ENCODE measurements at regions not wholly inside any gene's neighbourhood (a gene's known extent, or its start where the extent isn't known, plus 50 kb on each side); places are given as distances from the start of the nearest gene placed in this dataset.

DNA sequence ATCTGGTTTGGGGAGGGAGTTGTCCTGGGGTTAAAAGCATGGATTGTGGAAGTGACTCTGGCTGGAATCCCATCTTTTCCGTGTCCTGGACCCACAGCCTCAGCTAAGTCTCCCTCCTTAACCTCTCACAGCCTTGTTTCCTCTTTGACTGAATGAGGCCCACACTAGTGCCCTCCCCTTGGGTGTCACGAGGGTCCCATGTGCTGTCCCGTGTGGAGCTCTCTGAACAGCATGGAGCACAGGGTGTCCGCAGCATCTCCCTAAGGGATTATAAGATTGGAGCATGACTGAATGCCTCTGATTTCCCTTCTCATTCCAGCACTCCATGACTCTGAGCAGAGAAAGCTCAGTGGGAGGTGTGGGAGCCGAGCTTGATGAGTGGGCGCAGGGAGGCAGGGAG is 182.5 kb downstream of the TEX29 start:
- DNase-seq, result no peak

DNA sequence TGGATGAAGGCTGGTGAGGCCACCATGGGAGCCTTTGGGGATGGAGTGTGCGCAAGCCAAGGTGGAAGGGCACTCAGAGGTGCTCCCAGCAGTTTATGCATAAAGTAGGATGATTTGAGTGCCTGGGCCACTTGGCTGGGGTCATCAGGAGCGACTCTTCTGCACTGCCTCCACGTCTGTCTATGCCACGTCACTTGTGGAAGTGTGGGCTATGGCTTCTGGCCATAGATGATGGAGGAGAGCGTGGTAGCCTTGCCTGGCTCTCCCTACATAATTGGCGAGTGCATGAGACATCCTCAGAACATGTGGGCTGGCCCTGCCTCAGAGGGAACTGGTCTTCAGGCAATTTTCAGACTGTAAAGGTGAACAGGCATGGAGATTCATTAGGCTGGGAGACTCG is 182.9 kb downstream of the TEX29 start:
- no peak for DNase-seq

DNA sequence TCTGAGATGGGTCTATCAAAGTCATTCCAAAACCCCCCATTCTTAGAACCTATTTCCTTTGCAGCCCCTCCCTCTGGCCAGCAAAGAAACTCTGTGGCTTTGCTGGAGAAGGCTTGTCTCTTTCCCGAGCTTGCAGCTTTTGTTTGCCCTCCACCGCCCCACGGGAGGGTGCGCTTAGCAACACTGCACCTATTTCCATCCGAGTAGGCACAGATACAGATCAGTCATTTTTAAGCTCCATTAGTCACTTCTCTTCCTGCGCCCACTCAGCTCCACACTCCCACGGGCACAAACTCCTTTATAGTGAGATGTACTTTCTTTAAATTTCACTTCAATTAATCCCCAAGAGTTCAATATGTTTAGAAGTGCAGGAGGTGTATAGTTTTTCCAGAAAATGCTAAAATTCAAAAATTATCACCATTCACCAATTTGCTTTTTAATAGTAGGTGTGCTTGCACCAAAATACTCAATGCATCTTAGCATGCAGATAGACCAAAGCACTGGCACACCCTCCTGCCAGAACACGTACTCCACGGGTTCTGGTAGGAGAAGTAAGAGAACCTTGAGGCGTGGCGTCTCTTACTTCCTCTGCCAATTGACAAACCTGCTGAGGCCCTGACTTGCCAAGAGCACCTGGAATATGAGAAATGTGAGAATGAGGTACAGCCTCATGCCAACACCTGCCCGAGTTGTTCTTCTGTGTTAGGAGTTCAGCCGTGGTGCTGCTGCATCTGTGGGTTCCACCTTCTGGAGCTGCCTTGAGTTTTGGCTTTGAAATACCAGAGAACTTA is 183.7 kb downstream of the TEX29 start:
- no peak for DNase-seq

DNA sequence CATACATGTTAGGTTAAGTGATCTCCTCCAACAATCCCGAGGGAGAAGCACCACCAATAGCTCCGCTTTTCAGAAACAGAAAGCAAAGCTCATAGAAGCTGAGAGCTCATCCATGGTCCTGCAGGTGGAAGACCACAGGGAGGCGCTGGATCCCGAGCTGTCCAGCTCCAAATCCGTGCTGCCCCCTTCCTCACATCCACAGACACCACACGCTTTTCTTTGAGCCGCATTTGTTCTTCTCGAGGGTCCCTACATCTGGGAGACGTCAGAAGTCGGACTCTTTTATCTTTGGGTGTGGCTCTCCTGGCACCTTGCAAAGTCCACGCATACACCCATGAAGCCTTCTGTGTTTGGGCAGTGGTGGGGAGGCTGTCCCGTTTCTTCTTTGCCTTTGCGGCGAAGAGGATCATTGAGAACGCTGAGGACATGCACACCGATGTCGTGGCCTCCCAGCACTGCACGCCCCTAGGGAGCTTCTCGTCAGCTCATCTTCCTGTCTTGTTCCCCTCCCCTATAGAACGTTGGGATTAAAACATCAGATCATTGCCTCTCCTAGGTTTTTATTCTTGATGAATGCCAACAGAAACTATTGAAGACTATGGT is 184.8 kb downstream of the TEX29 start:
- peak; percentile 76 for DNase-seq

DNA sequence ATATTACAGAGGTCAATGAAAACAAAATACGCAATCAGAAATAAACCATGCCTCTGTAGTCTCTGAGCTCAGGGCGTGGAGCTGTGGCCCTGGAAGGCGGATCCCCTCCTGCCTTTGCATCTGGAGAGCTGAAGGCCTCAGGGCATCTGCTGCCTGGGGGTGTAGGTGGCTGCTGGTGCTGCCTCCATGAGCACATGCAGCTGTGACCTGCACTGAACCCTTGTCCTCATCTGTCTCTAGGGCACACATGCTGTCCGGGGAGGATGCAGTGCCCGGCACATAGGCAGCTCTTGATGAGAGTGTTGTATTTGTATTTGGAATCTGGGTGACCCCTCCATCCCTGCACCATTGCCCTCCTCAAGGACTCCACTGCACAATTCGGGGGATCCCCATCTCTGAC is 185.7 kb downstream of the TEX29 start:
- DNase-seq, result no peak

DNA sequence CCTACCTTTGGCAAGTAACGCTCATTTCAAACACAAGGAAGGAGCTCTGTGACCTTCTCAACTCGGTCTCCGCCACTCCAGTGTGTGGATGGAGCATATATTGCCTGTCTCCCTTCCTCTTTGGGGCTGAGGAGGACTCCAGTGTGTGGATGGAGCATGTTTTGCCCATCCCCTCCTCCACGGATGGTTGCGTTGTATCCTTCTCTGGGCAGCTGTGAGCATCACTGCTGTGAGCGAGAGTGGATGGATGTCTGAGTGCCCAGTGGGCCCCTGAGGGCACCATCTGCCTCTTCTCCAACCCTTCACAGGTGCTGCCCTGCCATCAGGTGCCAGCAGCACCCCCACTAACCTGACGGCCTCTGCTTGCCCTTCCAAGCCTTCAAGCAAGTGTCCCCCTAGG is 186.2 kb downstream of the TEX29 start:
- no peak for DNase-seq

DNA sequence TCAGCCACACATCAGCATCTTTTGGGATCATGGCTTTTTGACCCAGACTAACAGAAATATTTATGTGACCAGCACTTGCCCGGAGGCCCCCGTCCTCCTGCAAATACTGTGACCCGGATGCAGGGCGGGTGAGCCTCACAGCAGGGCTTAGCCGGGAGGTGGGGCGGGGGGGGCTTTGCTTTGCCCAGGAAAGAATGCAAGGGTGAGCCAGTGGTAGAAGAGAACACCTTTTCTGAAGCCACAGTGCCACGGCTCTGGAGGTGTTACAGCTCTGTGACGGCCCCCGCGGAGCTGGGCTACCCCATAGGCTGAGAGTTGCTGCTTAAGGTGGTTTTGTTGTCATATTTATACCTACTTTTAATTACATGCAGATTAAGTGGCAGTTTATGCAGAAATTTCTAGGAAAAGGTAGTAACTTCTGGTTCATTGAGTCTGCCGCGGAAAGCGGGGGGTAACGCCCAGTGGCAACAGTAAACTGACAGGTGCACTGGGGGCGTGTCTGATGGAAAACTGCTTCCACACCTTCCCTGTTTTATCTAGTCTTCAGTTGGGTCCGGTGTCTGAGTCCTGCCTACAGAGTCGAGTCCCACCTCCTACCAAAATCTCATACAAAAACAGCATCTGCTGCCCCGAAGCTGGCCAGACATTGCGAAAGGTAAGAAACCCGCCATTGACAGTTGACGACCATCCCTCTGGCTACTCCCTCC is 187.9 kb downstream of the TEX29 start:
- DNase-seq, result no peak

DNA sequence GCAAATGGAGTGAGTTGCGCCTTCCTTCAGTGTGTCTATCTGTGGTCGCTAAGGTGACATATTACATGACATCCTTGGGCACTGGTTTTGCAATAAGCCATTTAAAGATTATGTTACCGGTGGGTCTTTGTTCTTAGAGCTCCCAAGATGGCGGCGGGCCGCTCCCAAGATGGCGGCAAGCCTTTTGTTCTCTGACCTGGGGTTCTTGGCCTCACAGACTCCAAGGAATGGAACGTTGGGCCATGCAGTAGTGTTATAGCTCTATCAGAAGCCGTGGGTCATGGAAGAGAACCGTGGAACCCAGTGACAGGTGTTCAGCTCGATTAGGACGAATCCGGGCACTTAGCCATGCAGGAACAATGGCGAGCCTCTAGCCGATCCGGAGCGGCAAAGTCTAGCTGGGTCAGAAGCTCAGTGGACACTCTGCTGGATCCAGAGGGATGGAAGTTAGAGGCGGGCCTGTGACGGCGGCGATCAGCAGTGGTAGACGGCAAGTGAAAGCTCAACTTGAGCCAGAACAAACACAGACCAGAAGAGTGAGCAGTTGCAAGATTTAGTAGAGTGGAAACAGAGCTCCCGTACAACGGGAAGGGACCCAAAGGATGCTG is 188.6 kb downstream of the TEX29 start:
- no peak for DNase-seq

DNA sequence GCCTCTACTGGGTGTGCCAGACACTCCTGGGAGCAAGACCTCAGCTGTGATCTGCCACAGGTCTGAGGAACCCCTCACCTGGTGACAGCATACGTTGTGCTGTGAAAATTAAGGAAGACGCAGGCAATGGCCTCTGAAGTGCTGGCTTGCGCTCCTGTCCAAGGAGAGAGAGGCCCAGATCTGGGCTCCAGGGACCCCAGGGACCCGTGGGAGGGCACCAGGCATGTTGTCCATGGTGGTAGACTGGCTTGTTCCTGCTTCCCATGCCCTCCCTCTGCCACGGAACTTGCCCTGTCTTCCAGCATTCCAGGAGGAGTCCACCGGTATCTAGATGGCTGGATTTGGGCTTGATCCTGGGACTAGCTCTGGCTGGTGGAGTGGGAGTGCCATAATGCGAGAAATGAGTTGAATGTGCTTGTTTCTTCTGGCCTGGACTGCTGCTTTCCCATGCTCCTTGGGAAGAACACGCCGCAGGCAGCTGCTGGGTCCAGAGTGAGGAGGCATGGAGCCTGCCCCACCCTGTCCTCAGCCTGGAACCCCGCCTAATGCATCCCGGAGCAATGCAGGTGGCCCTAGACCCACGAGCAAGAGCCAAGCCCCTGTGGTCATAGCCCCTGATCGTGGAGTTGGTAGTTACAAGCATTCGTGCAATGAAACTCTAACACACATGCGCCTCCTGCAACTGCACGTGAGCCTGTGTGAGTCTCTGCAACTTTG is 190.2 kb downstream of the TEX29 start:
- no peak for DNase-seq

DNA sequence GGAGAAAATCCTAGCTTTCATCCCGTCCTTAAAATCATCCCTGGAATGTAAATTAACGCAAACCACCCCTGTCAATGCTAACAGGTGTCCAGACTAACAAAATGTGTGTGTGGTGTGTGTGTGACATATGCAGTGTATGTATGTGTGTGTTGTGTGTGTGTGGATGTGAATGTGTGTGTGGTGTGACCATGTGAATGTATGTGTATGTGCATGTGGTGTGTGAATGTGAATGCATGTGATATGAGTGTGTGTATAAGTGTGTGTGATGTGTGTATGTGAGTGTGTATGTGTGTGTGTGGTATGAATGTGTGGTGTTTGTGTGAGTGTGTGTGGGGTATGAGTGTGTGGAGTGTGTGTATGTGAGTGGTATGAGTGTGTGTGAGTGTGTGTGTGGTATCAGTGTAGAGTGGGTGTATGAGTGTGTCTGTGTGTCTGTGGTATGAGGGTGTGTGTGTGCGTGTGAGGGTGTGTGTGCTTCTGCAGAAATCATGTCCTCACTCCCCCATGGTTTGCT is 190.8 kb downstream of the TEX29 start:
- DNase-seq, result no peak

DNA sequence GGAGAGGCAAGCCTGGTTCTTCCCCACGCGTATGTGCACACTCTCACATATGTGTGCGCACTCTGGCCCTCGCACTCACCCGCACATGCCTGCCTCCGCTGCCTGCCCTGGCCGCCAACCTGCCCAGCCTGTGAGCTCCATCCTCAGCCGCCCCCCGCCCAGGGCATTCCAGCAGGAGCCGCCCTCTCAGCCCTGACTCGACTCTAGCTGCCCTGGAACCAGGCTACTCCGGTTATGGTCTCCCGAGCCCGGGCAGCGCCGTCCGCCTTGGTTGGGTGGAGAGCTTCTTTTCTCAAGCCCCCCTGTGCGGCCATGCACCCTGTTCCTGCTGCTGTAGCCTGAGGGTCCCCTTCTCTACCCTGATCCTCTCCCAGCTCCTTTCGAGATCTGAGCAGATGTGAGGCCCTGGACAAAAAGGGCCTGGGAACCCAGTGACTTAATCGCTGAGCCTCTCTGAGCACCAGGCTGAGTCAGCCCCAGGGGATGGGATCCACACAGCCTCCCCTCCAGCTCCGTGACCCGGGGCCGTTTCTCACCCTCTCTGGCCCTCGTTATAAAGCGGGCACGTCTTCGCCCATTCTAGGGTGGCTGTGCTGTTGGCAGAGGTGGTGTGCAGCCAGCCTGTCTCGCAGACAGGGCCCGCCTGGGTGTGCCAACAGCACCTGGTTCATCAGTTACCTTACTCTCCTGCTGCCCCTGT is 191.5 kb downstream of the TEX29 start:
- no peak for DNase-seq

DNA sequence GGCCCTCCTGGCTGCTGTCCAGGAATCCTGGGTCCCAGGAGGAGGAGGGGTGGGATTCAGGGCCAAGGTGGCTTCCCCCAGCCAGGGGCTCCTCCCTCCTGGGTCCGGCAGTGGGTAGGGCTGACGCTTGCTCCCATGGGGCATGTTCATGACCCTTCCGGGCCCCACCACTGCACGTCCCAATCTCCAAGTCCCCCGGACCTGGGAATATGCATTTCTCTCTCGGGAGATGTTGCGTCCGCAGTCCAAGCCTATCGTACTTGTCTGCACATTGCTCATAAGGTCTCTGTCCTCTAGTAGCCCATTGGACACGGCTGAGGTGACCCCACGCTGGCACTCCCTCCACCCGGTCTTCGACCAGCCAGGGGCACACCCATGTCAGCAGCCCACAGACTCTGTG is 192.3 kb downstream of the TEX29 start:
- no peak for DNase-seq

DNA sequence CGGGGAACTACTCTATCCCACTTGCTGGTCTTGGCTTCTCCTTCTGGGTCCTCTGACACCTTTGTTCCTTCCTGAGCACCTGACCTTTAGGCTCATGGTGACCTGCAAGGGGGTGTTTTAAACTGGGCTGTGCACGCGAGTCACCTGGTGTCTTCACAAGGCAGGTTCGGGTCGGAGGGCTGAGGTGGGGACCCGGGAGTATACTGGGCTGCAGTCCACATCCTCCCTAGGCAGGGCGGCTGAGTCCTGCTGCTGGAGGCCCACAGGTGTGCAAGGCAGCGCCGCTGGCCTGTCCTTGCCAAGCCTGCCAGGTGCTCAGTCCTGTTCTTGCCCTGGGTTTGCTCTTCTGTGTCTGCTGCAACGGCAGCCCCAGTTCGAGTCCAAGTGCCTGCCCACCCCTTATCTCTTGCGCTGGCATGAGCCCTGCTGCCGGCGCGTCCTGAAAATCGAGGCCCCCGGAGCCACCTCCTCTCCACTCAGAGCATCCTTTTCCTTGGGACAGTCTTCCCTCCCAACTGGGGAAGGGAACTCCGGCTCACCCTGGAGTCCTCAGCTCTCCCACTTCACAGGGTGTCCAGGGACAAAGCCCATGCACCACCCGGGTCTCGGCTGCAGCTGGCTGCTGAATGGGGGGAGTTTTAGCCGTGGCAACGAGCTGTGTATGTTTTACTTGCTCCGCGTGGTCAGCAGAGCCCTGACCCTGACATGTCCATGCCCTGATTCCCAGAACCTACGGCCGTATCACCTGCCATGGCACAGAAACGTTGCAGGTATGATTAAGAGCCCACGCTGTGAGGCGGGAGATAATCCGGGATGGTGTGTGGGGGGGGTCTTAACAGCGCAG is 193.5 kb downstream of the TEX29 start:
- DNase-seq, result no peak

DNA sequence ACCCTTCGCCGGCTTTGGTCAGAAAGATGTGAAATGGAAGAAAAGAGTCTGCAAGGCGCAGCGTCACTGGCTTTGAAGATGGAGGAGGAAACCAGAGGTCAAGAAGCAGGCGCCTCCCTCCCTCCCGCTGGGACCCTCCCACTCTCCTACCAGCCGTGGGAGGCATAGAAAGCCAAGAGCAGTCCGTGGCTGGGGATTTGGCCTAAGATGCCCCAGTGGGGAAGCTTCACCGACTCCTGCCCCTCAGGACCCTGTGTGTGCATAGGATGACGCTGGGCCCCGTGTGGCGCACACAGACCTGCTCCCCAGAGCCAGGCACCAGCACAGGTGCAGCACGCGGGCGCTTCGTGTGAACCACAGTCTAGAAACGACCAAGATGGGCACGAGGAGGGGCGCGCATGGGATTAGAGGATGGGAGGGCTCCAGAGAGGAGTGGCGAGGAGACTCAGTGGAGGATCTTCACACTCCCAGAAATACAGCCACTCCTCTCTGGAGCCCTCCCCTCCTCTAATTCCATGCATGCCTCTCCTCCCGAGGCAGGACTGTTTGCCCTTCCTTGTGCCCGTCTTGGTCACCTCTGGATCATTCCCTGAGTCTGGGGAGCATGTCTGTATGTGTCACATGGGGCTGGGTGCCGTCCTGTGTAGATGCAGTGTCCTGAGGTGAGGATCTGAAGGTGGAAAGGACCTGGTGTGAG is 194.3 kb downstream of the TEX29 start:
- no peak for DNase-seq

DNA sequence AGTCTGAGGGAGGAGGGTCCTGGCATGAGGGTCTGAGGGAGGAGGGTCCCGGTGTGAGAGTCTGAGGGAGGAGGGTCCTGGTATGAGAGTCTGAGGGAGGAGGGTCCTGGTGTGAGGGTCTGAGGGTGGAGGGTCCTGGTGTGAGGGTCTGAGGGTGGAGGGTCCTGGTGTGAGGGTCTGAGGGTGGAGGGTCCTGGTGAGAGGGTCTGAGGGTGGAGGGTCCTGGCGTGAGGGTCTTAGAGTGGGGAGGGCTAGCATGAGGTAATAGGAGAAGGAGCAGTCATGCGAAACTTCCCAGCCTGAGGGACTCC is 194.8 kb downstream of the TEX29 start:
- no peak for DNase-seq

DNA sequence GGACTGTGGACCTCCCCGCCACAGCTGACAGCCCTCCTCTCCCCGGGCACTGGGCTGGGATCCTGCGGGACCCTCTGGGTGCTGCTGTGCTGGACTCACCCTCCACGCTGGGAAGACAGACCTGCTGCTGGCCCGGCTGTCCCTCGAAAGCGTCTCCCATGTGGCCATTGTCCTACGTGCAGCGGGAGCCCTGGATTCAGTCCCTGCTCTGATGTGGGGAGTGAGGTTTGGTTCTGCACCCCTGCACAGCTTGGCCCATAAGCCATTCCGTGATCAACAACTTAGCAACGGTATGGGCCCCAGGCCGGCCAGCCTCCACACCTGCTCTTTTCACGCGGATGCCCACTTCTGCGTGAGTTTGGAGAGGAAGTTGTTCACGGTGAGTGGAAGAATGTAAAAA is 195.2 kb downstream of the TEX29 start:
- DNase-seq, result no peak

DNA sequence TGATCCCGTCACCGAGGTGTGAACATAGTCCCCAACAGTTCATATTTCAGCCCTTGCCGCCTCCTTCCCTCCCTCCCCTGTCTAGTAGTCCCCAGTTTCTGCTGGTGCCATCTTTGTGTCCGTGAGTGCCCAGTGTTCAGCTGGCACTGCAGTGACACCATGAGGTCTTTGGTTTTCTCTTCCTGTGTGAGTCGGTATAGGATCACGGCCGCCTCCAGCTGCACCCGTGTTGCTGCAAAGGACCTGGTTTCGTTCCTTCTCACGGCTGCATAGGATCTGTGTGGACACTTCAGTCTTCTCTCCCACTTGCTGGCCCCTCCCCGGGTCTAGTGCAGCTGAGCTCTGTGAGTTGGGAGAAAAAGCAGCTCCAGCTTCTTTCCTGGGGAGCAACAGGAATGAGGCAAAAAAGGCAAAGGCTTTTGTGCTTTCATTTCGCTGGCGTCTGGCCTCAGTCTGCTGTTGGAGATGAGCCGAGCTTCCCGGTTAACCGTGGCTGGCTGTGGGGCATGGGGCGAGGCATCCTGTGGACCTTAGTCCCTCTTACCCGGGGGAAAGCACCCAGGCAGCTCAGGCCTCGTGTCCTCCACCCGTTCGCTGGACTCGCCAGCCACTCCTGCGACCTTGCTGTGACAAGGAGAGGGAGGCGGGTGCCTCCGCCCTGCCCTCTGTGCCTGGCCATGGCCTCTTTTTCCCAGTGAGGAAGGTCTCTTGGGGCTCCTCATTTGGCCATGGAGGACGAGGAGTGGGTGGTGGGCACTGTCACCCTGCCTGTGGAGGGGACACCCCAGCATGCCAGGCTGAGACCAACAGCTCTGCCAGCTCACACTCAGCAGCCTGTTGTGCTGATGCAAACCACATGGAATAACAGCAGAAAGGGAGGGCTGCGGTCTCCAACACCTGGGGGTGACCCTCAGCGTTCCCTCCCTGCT is 196.5 kb downstream of the TEX29 start:
- no peak for DNase-seq

DNA sequence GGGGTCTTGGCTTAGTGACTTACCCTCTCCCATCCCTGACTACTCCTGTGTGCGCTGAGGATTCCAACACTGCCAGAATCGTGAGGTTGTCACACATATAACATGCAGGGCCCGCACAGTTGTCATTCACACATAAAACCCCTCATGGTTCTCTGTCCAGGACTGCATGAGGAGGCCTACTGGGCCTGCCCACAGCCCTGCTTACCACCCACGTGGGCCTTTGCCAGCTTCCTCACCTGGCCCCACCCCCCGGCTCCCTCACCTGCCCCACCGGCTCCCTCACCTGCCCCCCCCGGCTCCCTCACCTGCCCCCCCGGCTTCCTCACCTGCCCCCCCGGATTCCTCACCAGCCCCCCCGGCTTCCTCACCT is 197.2 kb downstream of the TEX29 start:
- no peak for DNase-seq

DNA sequence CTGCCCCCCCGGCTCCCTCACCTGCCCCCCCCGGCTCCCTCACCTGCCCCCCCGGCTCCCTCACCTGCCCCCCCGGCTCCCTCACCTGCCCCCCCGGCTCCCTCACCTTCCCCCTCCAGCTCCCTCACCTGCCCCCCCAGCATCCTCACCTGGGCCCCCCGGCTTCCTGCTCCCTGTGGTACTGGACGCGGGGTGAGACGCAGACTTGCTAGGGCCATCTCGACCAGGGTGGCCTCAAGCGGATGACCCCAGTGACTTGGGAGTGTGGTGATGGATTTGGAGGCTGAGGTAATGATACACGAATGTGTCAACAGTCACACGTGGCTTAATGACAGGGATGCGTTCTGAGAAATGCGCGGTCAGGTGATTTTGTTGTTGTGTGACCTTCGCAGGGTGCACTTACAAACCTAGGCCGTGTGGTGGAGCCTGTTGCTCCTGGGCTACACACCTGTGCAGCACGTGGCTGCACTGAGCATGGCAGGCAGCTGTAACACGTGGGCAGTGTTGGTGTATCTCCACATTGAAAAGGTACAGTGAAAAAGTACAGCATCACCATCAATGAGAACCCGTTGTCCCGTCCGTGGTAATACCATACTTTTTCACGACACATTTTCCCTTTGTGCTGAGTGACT is 197.8 kb downstream of the TEX29 start:
- DNase-seq, result no peak
